ENCODE measurements at regions not wholly inside any gene's neighbourhood (a gene's known extent, or its start where the extent isn't known, plus 50 kb on each side); places are given as distances from the start of the nearest gene placed in this dataset.

DNA sequence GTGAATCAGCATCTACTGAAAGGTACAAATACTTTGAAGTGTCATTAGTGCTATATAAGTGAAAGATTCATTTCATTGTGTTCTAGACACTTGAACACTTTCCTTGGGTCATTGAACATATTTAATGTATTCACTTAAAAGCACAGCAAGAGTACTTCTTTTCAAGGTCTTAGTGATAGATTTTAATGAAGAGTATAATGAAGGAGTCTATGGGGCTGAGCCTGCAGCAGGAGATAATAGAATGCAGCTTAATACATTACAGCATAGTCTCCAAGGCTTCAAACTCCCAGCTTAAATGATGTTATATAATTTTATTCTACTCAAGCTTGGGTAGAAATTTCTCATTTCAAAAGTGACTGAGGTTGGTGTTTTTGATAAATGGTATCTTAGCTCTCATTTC, 66.1 kb upstream of the VEGFC start:
- no peak for DNase-seq (ENCODE audit: low read depth)

DNA sequence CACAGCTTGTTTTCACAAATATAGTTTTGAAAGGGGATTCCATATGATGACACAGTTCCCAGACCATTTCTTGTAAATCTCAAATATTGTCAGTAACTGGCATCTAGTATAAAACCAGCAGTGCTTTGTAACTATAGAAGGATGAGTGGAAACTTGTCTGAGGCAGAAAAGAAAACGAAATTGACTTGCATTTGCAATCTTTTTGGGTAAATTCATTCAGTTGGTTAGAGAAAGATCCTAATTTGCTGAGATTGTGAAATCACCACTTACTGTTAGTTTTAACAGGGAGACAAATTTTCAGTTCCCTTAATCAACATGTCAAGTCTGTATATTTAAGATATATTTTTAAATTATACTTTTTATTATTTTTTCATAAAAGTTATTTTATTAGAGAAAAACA, 71.5 kb upstream of the VEGFC start:
- TF ChIP-seq, protein P1, sequence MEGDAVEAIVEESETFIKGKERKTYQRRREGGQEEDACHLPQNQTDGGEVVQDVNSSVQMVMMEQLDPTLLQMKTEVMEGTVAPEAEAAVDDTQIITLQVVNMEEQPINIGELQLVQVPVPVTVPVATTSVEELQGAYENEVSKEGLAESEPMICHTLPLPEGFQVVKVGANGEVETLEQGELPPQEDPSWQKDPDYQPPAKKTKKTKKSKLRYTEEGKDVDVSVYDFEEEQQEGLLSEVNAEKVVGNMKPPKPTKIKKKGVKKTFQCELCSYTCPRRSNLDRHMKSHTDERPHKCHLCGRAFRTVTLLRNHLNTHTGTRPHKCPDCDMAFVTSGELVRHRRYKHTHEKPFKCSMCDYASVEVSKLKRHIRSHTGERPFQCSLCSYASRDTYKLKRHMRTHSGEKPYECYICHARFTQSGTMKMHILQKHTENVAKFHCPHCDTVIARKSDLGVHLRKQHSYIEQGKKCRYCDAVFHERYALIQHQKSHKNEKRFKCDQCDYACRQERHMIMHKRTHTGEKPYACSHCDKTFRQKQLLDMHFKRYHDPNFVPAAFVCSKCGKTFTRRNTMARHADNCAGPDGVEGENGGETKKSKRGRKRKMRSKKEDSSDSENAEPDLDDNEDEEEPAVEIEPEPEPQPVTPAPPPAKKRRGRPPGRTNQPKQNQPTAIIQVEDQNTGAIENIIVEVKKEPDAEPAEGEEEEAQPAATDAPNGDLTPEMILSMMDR (IDR thresholded peaks at IDR 0.05; ENCODE audit: low read depth, low read length), result no peak
- no peak for TF ChIP-seq MYC (IDR thresholded peaks at IDR 0.05; ENCODE audit: low read depth, low read length)
- no peak for TF ChIP-seq POLR2A (IDR thresholded peaks at IDR 0.05; ENCODE audit: extremely low read depth, insufficient read length)
- TF ChIP-seq, protein P2, sequence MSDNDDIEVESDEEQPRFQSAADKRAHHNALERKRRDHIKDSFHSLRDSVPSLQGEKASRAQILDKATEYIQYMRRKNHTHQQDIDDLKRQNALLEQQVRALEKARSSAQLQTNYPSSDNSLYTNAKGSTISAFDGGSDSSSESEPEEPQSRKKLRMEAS (IDR thresholded peaks at IDR 0.05; ENCODE audit: low read depth, low read length), result no peak
- DNase-seq (ENCODE audit: low read depth), result no peak
- no peak overlapping the region for H3K4me3 ChIP-seq (ENCODE audit: low read depth, low read length)

More for the DNA sequence above, 66.1 kb upstream of the VEGFC start:
- TF ChIP-seq, protein P2 (IDR thresholded peaks at IDR 0.05; ENCODE audit: low read depth, low read length), result no peak
- TF ChIP-seq MYC (IDR thresholded peaks at IDR 0.05; ENCODE audit: low read depth, low read length) (no peak), POLR2A (IDR thresholded peaks at IDR 0.05; ENCODE audit: extremely low read depth, insufficient read length) (no peak)
- TF ChIP-seq, protein P1 (IDR thresholded peaks at IDR 0.05; ENCODE audit: low read depth, low read length), result no peak
- no peak overlapping the region for H3K4me3 ChIP-seq (ENCODE audit: low read depth, low read length)

DNA sequence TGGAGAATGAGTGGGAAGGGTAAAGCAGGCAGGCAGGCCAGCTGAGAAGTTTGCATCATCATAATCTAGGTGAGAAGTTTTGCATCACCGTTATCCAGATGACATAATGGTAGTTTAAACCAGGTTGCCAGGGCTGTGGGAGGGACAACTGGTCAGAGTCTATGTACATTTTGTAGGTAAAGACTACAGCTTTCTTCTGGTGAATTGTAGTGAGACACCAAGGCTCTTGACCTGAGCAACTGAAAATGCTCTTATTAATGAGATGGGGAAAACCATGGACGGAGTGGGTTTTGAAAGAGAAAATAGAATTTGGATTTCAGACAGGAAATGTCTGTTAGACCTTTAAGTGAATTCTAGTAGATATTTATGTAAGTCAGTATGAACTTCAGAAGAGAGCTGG, 76.0 kb upstream of the VEGFC start:
- no peak for TF ChIP-seq POLR2A (IDR thresholded peaks at IDR 0.05; ENCODE audit: extremely low read depth, insufficient read length)
- TF ChIP-seq, protein P1 (IDR thresholded peaks at IDR 0.05; ENCODE audit: low read depth, low read length), result no peak
- TF ChIP-seq, protein P2 (IDR thresholded peaks at IDR 0.05; ENCODE audit: low read depth, low read length), result no peak
- no peak for TF ChIP-seq MYC (IDR thresholded peaks at IDR 0.05; ENCODE audit: low read depth, low read length)
- no peak overlapping the region for H3K4me3 ChIP-seq (ENCODE audit: low read depth, low read length)
- no peak for DNase-seq (ENCODE audit: low read depth)

DNA sequence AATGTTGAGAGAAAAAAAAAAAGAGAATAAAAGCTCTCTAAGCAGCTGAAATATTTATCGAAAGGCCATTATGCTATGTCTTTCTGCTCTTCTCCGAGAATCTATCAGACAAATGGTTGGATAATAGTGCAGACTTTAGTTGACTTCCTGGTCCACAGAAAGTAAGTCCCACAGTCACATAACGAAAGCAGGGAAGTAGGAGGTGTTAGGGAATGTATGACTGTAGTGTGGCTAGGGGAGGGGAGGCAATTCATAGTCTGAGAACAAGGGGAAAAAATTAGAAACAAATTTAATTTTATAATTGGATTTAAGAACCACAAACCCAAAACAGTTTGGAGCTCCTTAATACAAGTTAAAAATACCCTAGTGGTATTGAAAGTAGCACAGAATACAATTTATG, 79.7 kb upstream of the VEGFC start:
- no peak for DNase-seq (ENCODE audit: low read depth)
- TF ChIP-seq, protein P1 (IDR thresholded peaks at IDR 0.05; ENCODE audit: low read depth, low read length), result no peak
- TF ChIP-seq MYC (IDR thresholded peaks at IDR 0.05; ENCODE audit: low read depth, low read length), result no peak
- TF ChIP-seq, protein P2 (IDR thresholded peaks at IDR 0.05; ENCODE audit: low read depth, low read length), result no peak
- no peak for TF ChIP-seq POLR2A (IDR thresholded peaks at IDR 0.05; ENCODE audit: extremely low read depth, insufficient read length)
- H3K4me3 ChIP-seq (ENCODE audit: low read depth, low read length), result no peak overlapping the region

DNA sequence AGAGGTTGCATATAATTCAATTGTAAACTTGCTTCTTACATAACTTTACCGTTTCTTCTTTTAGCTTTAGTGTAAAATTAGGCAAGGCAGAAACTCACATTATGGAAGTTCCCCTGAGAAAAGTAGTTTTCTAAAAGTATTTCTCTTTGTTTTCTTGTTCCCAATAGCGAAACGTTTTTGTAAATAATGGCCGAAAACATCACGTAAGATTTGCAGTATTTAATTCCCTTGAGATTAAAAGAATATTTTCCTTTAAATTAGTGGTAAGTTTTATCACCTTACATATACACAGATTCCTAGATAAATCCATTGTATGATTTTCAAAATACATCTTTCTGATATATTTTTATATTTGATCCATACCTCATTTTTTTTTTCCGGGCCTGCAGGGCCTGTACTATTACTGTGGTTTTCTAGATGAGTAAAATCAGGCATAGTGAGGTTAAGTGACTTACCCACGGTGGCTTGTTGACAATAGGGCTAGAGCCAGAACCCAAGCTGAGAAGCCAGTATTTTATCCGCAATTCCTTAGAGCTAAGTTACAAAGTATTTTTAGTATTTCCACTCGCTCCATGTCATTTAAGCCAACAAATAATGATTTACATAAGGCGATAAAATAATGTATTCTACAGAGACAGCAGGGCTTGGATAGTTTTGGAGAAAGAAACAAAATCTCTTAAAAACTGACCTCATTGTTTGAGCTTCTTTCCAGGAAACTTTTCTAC, 82.2 kb upstream of the VEGFC start:
- no peak overlapping the region for H3K4me3 ChIP-seq (ENCODE audit: low read depth, low read length)
- no peak for DNase-seq (ENCODE audit: low read depth)
- TF ChIP-seq MYC (IDR thresholded peaks at IDR 0.05; ENCODE audit: low read depth, low read length) (no peak), POLR2A (IDR thresholded peaks at IDR 0.05; ENCODE audit: extremely low read depth, insufficient read length) (no peak)
- TF ChIP-seq, protein P1 (IDR thresholded peaks at IDR 0.05; ENCODE audit: low read depth, low read length), result no peak
- TF ChIP-seq, protein P2 (IDR thresholded peaks at IDR 0.05; ENCODE audit: low read depth, low read length), result no peak

Data from NB4 (cell line).